ENCODE measurements at regions not wholly inside any gene's neighbourhood (a gene's known extent, or its start where the extent isn't known, plus 50 kb on each side); places are given as distances from the start of the nearest gene placed in this dataset.

DNA sequence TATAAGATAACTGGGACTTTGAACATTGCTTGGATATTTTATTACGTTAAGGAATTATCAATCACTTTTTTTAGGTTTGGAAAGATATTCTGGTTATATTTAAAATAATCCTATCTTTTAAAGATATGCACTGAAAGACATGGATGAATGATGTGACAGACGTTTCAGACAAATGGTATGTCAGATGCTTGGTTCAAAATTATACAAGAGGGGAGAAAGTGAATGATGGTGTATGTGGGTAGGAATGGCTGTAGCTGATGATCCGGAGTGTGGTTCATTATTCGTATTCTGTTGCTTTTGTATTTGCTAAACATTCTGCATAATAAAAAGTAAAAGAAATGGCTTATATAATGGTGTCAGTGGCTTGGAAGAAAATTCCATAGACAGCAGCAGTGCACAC, 51.0 kb upstream of the SNRPB2 start:
- TF ChIP-seq, protein P1, sequence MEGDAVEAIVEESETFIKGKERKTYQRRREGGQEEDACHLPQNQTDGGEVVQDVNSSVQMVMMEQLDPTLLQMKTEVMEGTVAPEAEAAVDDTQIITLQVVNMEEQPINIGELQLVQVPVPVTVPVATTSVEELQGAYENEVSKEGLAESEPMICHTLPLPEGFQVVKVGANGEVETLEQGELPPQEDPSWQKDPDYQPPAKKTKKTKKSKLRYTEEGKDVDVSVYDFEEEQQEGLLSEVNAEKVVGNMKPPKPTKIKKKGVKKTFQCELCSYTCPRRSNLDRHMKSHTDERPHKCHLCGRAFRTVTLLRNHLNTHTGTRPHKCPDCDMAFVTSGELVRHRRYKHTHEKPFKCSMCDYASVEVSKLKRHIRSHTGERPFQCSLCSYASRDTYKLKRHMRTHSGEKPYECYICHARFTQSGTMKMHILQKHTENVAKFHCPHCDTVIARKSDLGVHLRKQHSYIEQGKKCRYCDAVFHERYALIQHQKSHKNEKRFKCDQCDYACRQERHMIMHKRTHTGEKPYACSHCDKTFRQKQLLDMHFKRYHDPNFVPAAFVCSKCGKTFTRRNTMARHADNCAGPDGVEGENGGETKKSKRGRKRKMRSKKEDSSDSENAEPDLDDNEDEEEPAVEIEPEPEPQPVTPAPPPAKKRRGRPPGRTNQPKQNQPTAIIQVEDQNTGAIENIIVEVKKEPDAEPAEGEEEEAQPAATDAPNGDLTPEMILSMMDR (conservative IDR thresholded peaks at IDR 0.05; ENCODE audit: low read depth, low read length) = no peak
- no peak for DNase-seq (ENCODE audit: low read depth)
- no peak overlapping the region for H3K4me3 ChIP-seq (ENCODE audit: low read depth, low read length)

DNA sequence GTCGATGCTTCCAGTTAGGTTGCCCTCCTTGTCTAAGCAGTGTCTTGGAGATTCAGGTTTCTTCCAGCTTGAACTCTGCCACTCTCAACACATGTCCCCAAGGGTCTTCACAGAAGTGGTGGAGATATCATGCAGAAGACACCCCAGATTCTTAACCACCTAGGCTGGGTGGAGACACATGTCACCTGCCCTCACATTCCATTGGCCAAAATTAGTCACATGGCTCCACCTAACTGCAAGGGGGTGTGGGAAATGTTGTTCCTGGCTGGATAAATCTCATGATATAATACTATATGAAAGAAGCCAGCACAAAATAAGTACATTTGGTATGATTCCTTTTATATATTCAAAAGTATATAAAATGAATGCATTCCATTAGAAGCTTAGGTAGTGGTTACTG, 52.9 kb upstream of the SNRPB2 start:
- no peak for DNase-seq (ENCODE audit: low read depth)
- TF ChIP-seq, protein P1 (conservative IDR thresholded peaks at IDR 0.05; ENCODE audit: low read depth, low read length) = no peak
- no peak overlapping the region for H3K4me3 ChIP-seq (ENCODE audit: low read depth, low read length)

DNA sequence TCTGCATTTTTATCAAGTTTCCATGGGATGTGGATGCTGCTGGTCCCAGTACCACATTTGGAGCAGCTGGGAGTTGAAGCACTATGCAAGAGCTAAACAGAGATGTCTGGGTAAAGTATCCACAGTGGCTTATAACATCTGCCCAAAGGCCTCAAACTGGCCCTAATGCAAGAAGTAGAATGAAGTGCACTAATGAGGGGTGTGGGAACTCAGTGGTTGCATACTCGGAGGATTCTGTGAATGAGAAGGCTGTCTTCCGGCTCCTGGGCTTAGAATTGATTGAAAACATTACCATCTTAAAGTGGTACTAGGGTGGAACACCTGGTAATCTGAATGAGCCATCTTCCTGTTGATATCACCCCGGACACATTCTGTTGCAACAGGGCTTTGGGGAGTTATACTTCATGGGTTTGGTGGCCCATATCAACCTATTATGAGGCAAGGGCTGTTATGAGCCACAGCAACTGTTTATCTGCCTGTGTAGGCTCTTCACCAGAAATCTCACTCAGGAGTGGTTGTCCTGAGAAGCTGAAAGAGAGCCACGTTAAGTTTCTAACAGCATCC, 54.7 kb upstream of the SNRPB2 start:
- TF ChIP-seq, protein P1 (conservative IDR thresholded peaks at IDR 0.05; ENCODE audit: low read depth, low read length) = no peak
- H3K4me3 ChIP-seq (ENCODE audit: low read depth, low read length) = no peak overlapping the region
- no peak for DNase-seq (ENCODE audit: low read depth)

DNA sequence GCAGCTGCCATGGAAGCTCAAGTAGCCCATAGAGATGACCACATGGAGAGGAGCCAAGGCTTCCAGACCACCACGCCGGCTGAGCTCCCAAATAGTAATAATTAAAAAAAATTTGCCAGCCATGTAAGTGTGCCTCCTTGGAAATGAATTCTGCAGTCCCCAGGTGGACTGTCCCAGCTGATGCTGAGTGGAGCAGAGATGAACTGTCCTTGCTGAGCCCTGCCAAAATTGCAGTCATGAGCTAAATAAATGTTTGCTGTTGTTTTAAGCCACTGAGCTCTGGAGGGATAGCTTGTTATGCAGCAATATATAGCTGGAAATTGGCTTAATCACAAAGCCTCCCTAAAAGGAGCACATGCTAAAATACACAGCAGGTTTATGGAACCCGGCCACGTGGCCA, 55.6 kb upstream of the SNRPB2 start:
- DNase-seq (ENCODE audit: low read depth) = no peak
- TF ChIP-seq, protein P1 (conservative IDR thresholded peaks at IDR 0.05; ENCODE audit: low read depth, low read length) = no peak
- H3K4me3 ChIP-seq (ENCODE audit: low read depth, low read length) = no peak overlapping the region

DNA sequence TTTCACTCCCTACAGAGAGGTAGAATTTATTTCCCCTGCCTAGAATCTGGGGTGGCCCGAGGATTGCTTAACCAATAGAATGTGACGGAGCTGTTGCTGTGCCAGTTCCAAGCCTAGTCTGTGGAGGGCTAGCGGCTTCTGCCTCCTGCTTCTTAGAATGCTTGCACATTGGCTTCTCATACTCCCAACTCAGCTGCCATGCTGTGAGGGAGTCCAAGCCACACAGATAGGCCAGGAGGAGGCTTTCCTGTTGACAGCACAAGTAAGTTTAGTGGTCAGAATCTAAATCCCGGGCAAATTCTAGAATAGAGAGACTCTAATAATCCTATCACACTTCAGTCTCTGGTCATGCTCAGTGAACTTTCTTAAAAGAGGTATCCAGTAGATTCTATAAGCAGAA, 57.5 kb upstream of the SNRPB2 start:
- H3K4me3 ChIP-seq (ENCODE audit: low read depth, low read length) = no peak overlapping the region
- TF ChIP-seq, protein P1 (conservative IDR thresholded peaks at IDR 0.05; ENCODE audit: low read depth, low read length) = no peak
- no peak for DNase-seq (ENCODE audit: low read depth)

DNA sequence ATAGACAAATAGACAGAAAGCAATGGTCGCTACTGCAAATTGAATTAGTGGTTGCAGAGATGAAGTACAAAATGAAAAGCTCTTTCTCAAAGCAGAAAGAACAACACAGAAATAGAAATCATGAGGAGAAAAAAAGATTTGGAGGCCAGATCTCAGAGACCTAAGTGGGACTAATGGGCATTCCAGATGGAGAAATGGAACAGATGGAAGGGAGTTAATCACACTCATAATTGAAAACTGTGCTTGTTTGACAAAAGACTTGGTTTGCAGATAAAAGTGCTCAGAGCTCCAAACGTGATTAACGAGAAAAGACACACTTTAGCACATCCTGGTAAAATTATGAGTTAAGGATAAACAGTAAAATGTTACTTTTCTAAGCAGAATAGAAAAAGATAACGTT, 58.1 kb upstream of the SNRPB2 start:
- no peak for DNase-seq (ENCODE audit: low read depth)
- H3K4me3 ChIP-seq (ENCODE audit: low read depth, low read length) = no peak overlapping the region
- TF ChIP-seq, protein P1 (conservative IDR thresholded peaks at IDR 0.05; ENCODE audit: low read depth, low read length) = no peak

DNA sequence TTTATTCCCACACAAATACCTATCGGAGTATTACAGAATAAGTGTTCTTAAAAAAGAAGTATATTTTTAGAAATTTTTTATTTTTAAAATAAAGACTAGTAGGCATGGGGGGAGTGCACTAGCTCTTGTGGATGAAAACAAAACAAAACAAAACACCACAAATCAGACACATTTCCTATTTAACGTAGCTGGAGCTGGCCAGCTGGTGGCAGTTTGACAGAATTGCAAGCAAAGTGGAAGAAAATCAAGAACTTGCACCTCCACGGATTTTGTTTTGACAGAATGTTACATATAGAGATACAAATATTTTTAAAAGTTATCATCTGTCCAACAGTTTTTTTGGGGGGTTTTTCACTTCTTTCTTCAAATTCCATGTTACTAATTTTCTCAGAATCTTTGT, 63.6 kb upstream of the SNRPB2 start:
- TF ChIP-seq, protein P1 (conservative IDR thresholded peaks at IDR 0.05; ENCODE audit: low read depth, low read length) = peak; percentile 33
- no peak for DNase-seq (ENCODE audit: low read depth)
- H3K4me3 ChIP-seq (ENCODE audit: low read depth, low read length) = no peak overlapping the region
